NCI-H446 treated with DMSO at 0.1 percent for 48 hours (cell line): ENCODE measurements at regions not wholly inside any gene's neighbourhood (a gene's known extent, or its start where the extent isn't known, plus 50 kb on each side); places are given as distances from the start of the nearest gene placed in this dataset.

ENCODE experiments used
- DNase-seq: peaks from one replicate; lab custom pipeline; 2025; lab: John Stamatoyannopoulos, UW

- DNase-seq = no peak
Measured at GRCh38 chr2:198701481-198701880, 756.3 kb downstream of the SATB2 start.

- no peak for DNase-seq
Measured at GRCh38 chr2:198700319-198700718, 757.4 kb downstream of the SATB2 start.

GRCh38 chr2:198698230-198698629 is 759.5 kb downstream of the SATB2 start:
- no peak for DNase-seq

- DNase-seq = no peak
Measured at GRCh38 chr2:198697794-198698193, 759.9 kb downstream of the SATB2 start.

GRCh38 chr2:198697218-198697617 is 760.5 kb downstream of the SATB2 start:
- no peak for DNase-seq

- no peak for DNase-seq
Measured at GRCh38 chr2:198695879-198696278, 761.9 kb downstream of the SATB2 start.

GRCh38 chr2:198692907-198693510 is 764.7 kb downstream of the SATB2 start:
- no peak for DNase-seq

GRCh38 chr2:198691236-198691635 is 766.5 kb downstream of the SATB2 start:
- DNase-seq = no peak

- no peak for DNase-seq
Measured at GRCh38 chr2:198664321-198664720, 793.4 kb downstream of the SATB2 start.

- DNase-seq = no peak
Measured at GRCh38 chr2:198662905-198663304, 794.8 kb downstream of the SATB2 start.

GRCh38 chr2:198660501-198660900 is 797.2 kb downstream of the SATB2 start:
- no peak for DNase-seq

- peak; percentile 26 for DNase-seq
Measured at GRCh38 chr2:198659096-198659870, 798.5 kb downstream of the SATB2 start.

- no peak for DNase-seq
Measured at GRCh38 chr2:198657512-198658121, 800.1 kb downstream of the SATB2 start.

- DNase-seq = no peak
Measured at GRCh38 chr2:198656869-198657268, 800.9 kb downstream of the SATB2 start.

GRCh38 chr2:198654646-198655045 is 803.1 kb downstream of the SATB2 start:
- DNase-seq = no peak

- DNase-seq = no peak
Measured at GRCh38 chr2:198653311-198653710, 804.4 kb downstream of the SATB2 start.

- DNase-seq = no peak
Measured at GRCh38 chr2:198652461-198652860, 805.3 kb downstream of the SATB2 start.

- DNase-seq = no peak
Measured at GRCh38 chr2:198645816-198646215, 811.9 kb downstream of the SATB2 start.

- DNase-seq = no peak
Measured at GRCh38 chr2:198641161-198641560, 816.6 kb downstream of the SATB2 start.

- no peak for DNase-seq
Measured at GRCh38 chr2:198640463-198640862, 817.3 kb downstream of the SATB2 start.

- no peak for DNase-seq
Measured at GRCh38 chr2:198639580-198639979, 818.2 kb downstream of the SATB2 start.

- DNase-seq = no peak
Measured at GRCh38 chr2:198638577-198638976, 819.2 kb downstream of the SATB2 start.

- no peak for DNase-seq
Measured at GRCh38 chr2:198630384-198630783, 826.0 kb downstream of the PLCL1 start.
